Spleen (tissue), 7 donors: ENCODE measurements at regions not wholly inside any gene's neighbourhood (a gene's known extent, or its start where the extent isn't known, plus 50 kb on each side); places are given as distances from the start of the nearest gene placed in this dataset.

Experiments used
- POLR2A ChIP-seq, 3 donors: fragments of 450-650 bp; IDR thresholded peaks; one replicate each; pipeline ENCODE4 v1.5.1; 2017; ENCODE audit warnings: antibody characterized with exemption in 3 of 3, mild to moderate bottlenecking in 1 of 3
- POLR2AphosphoS5 ChIP-seq, 3 donors: sonication (generic); formaldehyde crosslinking; IDR thresholded peaks; one replicate each; pipeline ENCODE4 v1.5.1; 2017; ENCODE audit warnings: antibody characterized with exemption in 3 of 3
- TF ChIP-seq, protein P1 (sequence below), 11 experiments: fragments of 200-600 bp in 7 of 11; fragments of 450-650 bp in 4 of 11; sonication (generic) in 4 of 11; IDR thresholded peaks in 8 of 11; conservative IDR thresholded peaks in 3 of 11; 1 replicate in 7 of 11; 2 replicates in 4 of 11; pipeline versions ENCODE4 v1.4.0 to v1.8.0; 2016 to 2021; ENCODE audit warnings: antibody characterized with exemption in 11 of 11, inconsistent platforms in 4 of 11, mild to moderate bottlenecking in 1 of 11
- donor health status: DM: no; HTN: no; CAD: no; lungs with moderate emphysema.
- donor health status: DM: no; HTN: no; CAD: no.
- donor health status: DM: no; HTN: no; CAD: no.

GRCh38 chr1:198846556-198846955 is 207.7 kb downstream of the PTPRC start:
- TF ChIP-seq POLR2A (IDR thresholded peaks at IDR 0.05) = no peak
- no peak for TF ChIP-seq POLR2AphosphoS5 (IDR thresholded peaks at IDR 0.05)
- TF ChIP-seq, protein P1, sequence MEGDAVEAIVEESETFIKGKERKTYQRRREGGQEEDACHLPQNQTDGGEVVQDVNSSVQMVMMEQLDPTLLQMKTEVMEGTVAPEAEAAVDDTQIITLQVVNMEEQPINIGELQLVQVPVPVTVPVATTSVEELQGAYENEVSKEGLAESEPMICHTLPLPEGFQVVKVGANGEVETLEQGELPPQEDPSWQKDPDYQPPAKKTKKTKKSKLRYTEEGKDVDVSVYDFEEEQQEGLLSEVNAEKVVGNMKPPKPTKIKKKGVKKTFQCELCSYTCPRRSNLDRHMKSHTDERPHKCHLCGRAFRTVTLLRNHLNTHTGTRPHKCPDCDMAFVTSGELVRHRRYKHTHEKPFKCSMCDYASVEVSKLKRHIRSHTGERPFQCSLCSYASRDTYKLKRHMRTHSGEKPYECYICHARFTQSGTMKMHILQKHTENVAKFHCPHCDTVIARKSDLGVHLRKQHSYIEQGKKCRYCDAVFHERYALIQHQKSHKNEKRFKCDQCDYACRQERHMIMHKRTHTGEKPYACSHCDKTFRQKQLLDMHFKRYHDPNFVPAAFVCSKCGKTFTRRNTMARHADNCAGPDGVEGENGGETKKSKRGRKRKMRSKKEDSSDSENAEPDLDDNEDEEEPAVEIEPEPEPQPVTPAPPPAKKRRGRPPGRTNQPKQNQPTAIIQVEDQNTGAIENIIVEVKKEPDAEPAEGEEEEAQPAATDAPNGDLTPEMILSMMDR (IDR thresholded peaks at IDR 0.05 in 8 of 11, conservative IDR thresholded peaks at IDR 0.05 in 3 of 11) = no peak
